K562 (cell line): ENCODE measurements at regions not wholly inside any gene's neighbourhood (a gene's known extent, or its start where the extent isn't known, plus 50 kb on each side); places are given as distances from the start of the nearest gene placed in this dataset.
A peak's percentile ranks its signal among the peaks of the same experiment; 100 is the strongest.

ENCODE experiments used
- ATAC-seq: fragments of 200-7000 bp; cut with Tn5 transposase; 3 replicates; pipeline ENCODE4 v1.9.1; 2020; ENCODE audit warnings: moderate library complexity
- BruUV-seq: library from RNA; stranded (reverse); fragments of 400-500 nt; replicated peaks from 2 replicates; lab custom pipeline; 2021; lab: Mats Ljungman, UMichigan
- CTCF ChIA-PET: fragments of 300-600 bp; formaldehyde crosslinking; extraction: SDS; loops from one replicate; lab custom pipeline; 2021; ENCODE audit warnings: low intra/inter-chr PET ratio; lab: Yijun Ruan, JAX
- POLR2A ChIA-PET: fragments of 300-600, 350-650 bp; sonication (Branson Sonifier 250); formaldehyde crosslinking; extraction: SDS; loops from one replicate; lab custom pipeline; 2021; ENCODE audit warnings: antibody characterized with exemption, inconsistent platforms; lab: Yijun Ruan, JAX
- DNase-seq, 4 experiments: peaks; one replicate each; pipeline versions ENCODE4 v3.0.0 to v3.0.0-alpha.2; 2011 to 2018; ENCODE audit warnings: low spot score in 3 of 4, mixed read lengths in 3 of 4; ENCODE audit errors: extremely low read depth in 1 of 4
- FAIRE-seq: peaks from 2 replicates; lab custom pipeline; 2011; peaks lifted over from hg19 to GRCh38; lab: Jason Lieb, UNC
- H2AFZ ChIP-seq: 2 replicates; pipeline ENCODE4 v1.6.0; 2011; ENCODE audit warnings: low read depth, low read length, control low read depth, inconsistent platforms
- H3K27ac ChIP-seq: fragments of 200-600 bp; 3 replicates; pipeline ENCODE4 v1.8.0; 2011; ENCODE audit warnings: low read depth, mild to moderate bottlenecking, control low read depth, inconsistent platforms, low read length, moderate library complexity, mixed read lengths; ENCODE audit errors: extremely low read depth
- H3K27me3 ChIP-seq, 2 experiments: fragments of 300-600 bp in 1 of 2; 2 replicates in 1 of 2; 3 replicates in 1 of 2; pipeline versions ENCODE4 v1.6.0 to v1.8.0; 2011; ENCODE audit warnings: inconsistent platforms in 2 of 2, low read length in 2 of 2, mild to moderate bottlenecking in 1 of 2, mixed read lengths in 1 of 2, moderate library complexity in 1 of 2; ENCODE audit not compliant: control insufficient read depth in 2 of 2, insufficient read depth in 2 of 2
- H3K36me3 ChIP-seq: fragments of 300-600 bp; 3 replicates; pipeline ENCODE4 v1.8.0; 2011; ENCODE audit warnings: mild to moderate bottlenecking, low read length, inconsistent platforms; ENCODE audit not compliant: control insufficient read depth, insufficient read depth
- H3K4me1 ChIP-seq, 2 experiments: fragments of 200-600 bp in 1 of 2; replicated peaks in 1 of 2; 2 replicates in 1 of 2; 3 replicates in 1 of 2; pipeline versions ENCODE4 v1.5.1 to v1.8.0; 2011; ENCODE audit warnings: inconsistent platforms in 2 of 2, low read length in 2 of 2, mild to moderate bottlenecking in 1 of 2, mixed read lengths in 1 of 2, moderate library complexity in 1 of 2; ENCODE audit not compliant: control insufficient read depth in 2 of 2, insufficient read depth in 2 of 2
- H3K4me2 ChIP-seq: 2 replicates; pipeline ENCODE4 v1.6.1; 2011; ENCODE audit warnings: low read length, control low read depth, inconsistent platforms, mixed read lengths; ENCODE audit not compliant: insufficient read depth
- H3K4me3 ChIP-seq: fragments of 200-600 bp; sonication (generic), shearing (Covaris generic); 2 replicates; pipeline ENCODE4 v1.5.1; 2016; ENCODE audit warnings: control low read depth, inconsistent platforms
- H3K79me2 ChIP-seq: fragments of 200-600 bp; 3 replicates; pipeline ENCODE4 v1.8.0; 2011; ENCODE audit warnings: low read length, inconsistent platforms; ENCODE audit not compliant: control insufficient read depth, insufficient read depth
- H3K9ac ChIP-seq, 2 experiments: 2 replicates each; pipeline versions ENCODE4 v1.6.0 to v1.6.1; 2011; ENCODE audit warnings: low read depth in 2 of 2, low read length in 2 of 2, control low read depth in 1 of 2, inconsistent platforms in 1 of 2, mild to moderate bottlenecking in 1 of 2, mixed read lengths in 1 of 2; ENCODE audit not compliant: insufficient read depth in 1 of 2
- H3K9me1 ChIP-seq: one replicate; pipeline ENCODE4 v1.6.0; 2011; ENCODE audit warnings: inconsistent platforms, mild to moderate bottlenecking, low read length, moderate library complexity; ENCODE audit not compliant: control insufficient read depth, insufficient read depth
- H3K9me3 ChIP-seq: replicated peaks from 2 replicates; pipeline ENCODE4 v1.5.1; 2011; ENCODE audit warnings: low read depth, low read length, inconsistent platforms; ENCODE audit not compliant: control insufficient read depth, insufficient read depth
- H4K20me1 ChIP-seq: replicated peaks from 2 replicates; pipeline ENCODE4 v1.6.1; 2011; ENCODE audit warnings: low read length, inconsistent platforms, mixed read lengths; ENCODE audit not compliant: control insufficient read depth, insufficient read depth
- CREB5 ChIP-seq: fragments of 250-450 bp; sonication (Bioruptor Pico); IDR thresholded peaks from 2 replicates; pipeline ENCODE4 v1.5.0; 2020; ENCODE audit warnings: mild to moderate bottlenecking
- ZBTB11 ChIP-seq, 3 experiments: fragments of 200-800 bp in 1 of 3; fragments of 250-450 bp in 1 of 3; fragments of 450-650 bp in 1 of 3; sonication (Bioruptor Pico) in 1 of 3; sonication (Bioruptor generic) in 1 of 3; formaldehyde crosslinking in 1 of 3; IDR thresholded peaks; 2 replicates each; pipeline versions ENCODE4 v1.6.1 to v1.8.0; 2016 to 2022; ENCODE audit warnings: mild to moderate bottlenecking in 2 of 3, missing genetic modification characterization in 2 of 3, missing compliant biosample characterization in 1 of 3, moderate library complexity in 1 of 3
- WGBS: fragments of 100-300 bp; shearing (Covaris generic); methylation state at CpG from one replicate; pipeline ENCODE4 v1.1.6; 2016; ENCODE audit warnings: low coverage, mixed read lengths; ENCODE audit not compliant: insufficient coverage; ENCODE audit errors: missing lambda C conversion rate; 5-methylcytosine and 5-hydroxymethylcytosine counted together
- in situ Hi-C: fragments of 300-500 bp; cut with MboI; formaldehyde crosslinking; loops from 4 replicates; pipeline ENCODE4 v1.15.0; 2018; ENCODE audit warnings: inconsistent platforms, mixed read lengths
- intact Hi-C: fragments of 100-400 bp; cut with micrococcal nuclease; formaldehyde crosslinking; loops from 2 replicates; pipeline ENCODE4 v1.14.2; 2022

DNA sequence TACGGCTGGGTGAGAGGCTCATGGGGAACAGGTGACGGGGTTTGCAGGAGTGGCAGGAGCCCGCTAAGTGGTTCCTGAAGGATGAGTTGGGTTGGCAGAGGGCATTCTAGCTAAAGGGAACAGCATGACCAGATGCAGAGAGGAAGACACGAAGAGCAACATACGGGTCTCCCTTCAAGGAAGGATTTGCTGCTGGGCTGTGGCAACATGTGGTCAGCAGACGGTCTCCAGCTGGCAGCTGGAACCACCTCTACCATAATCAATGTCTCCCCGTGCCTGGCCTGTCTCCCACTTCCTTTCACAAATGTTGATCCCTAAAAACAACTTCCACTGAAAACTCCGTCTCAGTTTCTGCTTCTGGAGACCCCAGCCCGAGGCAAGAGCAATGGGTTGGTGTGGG is 80.6 kb upstream of the SULF2 start:
- DNase-seq: no peak
- under 1% methylated on average over 9 of the region's 9 CpGs for WGBS
- intact Hi-C loops: no loop called here

More for the DNA sequence above, 80.6 kb upstream of the SULF2 start:
- in situ Hi-C loops: no loop called here
- Histone ChIP-seq H3K27ac (no peak overlapping the region), H2AFZ (no peak overlapping the region)
- CTCF ChIA-PET: no interaction called here
- TF ChIP-seq CREB5 (no peak), ZBTB11 (CRISPR knock-in tag; IDR thresholded peaks at IDR 0.05) (peak in 1 of 3 experiments; percentile 18; a peak in 1 of 6 replicates)
- TF ChIP-seq, all 486 proteins: peak for 1
- no peak overlapping the region for H3K4me2 ChIP-seq
- no peaks in the 10 kb centered on the region for H3K79me2 ChIP-seq
- no TSS peak for BruUV-seq
- H3K4me3 ChIP-seq: no peak overlapping the region
- H3K36me3 ChIP-seq: no peaks in the 10 kb centered on the region
- H3K27me3 ChIP-seq: peaks cover 9 to 30% of the 10 kb centered on the region in 2 experiments
- peaks cover 3% of the 10 kb centered on the region for H3K9me1 ChIP-seq
- H4K20me1 ChIP-seq: no peaks in the 10 kb centered on the region; the same call in 1 of the 2 replicates
- H3K9me3 ChIP-seq: no peaks in the 10 kb centered on the region
- H3K9ac ChIP-seq: no peak overlapping the region
- ATAC-seq: no peak
- FAIRE-seq: no peak
- POLR2A ChIA-PET: no interaction called here
- H3K4me1 ChIP-seq: no peaks in the 10 kb centered on the region
